ENCODE measurements at regions not wholly inside any gene's neighbourhood (a gene's known extent, or its start where the extent isn't known, plus 50 kb on each side); places are given as distances from the start of the nearest gene placed in this dataset.
"Not testable (repeated sequence)": the region's sequence is repeated elsewhere in the genome, so short reads cannot be mapped to it uniquely, and the experiment has no call there.

DNA sequence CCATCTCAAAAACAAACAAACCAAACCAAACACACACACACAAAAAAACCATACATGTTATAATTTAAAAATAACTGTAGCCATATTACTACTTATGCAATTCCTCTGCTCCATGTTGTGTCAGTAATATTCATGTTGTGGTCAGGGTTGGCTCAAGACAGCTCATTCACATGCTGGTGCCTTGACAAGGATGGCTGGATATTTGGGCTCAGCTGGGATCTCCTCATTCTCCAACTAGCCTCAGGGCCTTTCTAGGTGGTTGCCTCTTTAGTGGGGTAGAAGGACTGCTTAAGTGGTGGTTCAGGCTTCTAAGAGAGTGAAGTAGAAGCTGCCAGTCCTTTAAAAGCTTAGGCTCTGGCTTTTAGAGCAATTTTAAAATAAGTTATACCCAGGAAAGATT is 189.3 kb downstream of the ADRA2A start:
- no peak for DNase-seq (ENCODE audit: low spot score)

DNA sequence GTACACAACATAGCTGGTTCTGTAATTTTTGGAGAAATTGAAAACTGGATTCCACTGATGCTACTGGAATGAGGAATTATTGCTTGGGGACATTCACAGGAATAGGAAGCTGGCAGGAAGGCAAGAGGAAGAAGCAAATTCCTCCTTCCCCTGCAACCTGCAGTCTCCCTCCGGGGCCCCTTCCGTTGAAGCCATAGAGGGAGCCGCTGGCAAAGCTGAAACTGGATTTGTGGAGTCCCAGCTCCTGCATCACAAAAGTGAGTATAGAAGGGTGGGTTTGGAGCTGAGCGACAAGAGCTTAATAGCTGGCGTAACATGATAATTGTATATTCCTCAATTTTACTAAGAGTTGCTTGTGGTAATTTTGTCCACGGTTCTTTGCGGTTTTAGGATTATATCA is 190.8 kb downstream of the ADRA2A start:
- no peak for DNase-seq (ENCODE audit: low spot score)

- no peak for DNase-seq (ENCODE audit: low spot score)
These were observed 196.4 kb downstream of the ADRA2A start for GRCh38 chr10:111273235-111273634.

GRCh38 chr10:111273635-111274034 is 196.8 kb downstream of the ADRA2A start:
- DNase-seq (ENCODE audit: low spot score): no peak

GRCh38 chr10:111275091-111275490 is 198.3 kb downstream of the ADRA2A start:
- peak; percentile 29 for DNase-seq (ENCODE audit: low spot score)

DNA sequence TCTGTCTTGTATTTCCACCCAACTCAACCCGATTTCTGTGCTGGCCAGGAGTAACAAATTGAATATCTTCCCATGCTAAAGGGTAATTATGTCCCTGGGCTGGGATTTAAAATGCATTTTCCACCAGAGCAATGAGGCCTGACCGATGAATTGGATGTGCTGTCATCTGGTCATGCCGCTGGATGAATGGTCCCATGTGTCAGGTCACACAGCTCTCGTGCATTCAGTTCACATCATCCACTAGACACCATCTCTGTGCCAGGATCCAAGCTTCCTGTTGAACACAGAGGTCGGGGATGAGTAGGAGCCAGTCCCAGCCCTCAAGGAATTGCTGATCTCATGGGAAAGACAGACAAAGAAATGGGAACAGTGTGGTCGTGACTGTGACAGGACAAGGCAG is 200.8 kb downstream of the ADRA2A start:
- no peak for DNase-seq (ENCODE audit: low spot score)

GRCh38 chr10:111278266-111278665 is 201.4 kb downstream of the ADRA2A start:
- DNase-seq (ENCODE audit: low spot score): no peak

- peak; percentile 4 for DNase-seq (ENCODE audit: low spot score)
These were observed 204.7 kb downstream of the ADRA2A start for GRCh38 chr10:111281516-111281915.

DNA sequence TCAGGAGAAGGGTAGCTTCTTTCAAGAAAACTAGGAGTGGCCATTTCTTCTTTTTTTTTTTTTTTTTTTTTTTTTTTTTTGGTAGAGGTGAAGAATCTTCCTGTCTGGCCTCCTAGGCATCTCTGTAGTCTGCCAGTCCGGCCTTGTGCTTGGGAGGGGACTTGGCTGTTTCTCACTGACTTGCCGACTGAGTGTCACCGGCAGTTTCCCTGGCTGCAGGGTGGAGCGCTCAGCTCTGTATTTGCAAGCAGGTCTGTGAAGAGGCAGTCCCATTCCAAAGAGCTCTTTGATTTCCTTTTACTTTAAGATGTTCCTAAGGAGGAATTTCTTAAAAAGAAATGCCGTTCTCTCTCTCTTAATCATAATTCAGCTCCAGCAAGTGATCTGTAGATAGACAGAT is 212.6 kb downstream of the ADRA2A start:
- no peak for DNase-seq (ENCODE audit: low spot score)

DNA sequence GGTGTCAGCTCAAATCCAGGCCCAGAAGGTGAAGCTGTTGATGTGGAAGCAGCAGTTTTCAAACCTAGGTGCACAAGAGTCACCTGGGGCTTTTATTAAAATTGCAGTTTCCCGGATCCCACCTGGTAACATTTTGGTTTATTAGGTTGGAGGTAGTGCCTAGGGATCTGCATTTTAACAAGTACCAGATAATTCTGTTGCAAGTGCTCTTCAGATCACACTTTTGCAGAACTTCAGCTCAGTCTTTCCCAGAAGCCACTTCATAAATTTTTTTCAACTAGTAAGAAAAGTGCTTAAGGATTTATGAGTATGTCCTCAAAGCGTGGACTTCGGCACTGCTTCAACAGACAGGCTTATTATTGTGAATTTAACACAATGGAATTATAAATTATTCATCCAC is 213.8 kb downstream of the ADRA2A start:
- no peak for DNase-seq (ENCODE audit: low spot score)

DNA sequence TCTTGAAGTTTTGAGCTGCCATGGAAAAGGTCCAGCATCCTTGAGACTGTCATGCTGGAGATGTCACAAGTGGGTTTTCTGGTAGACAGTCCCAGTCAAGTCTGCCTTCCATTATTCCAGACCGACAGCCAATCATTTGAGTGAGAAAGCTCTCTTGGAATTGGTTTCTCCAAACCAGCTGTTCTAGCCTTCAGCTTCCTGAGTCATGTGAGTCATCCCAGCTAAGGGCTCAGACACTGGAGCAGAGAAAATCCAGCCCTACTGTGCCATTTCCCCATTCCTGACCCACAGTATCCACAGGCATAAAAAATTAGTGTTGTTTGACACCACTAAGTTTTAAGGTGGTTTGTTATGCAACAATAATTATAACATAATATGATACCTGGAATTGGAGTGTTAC is 219.0 kb downstream of the ADRA2A start:
- no peak for DNase-seq (ENCODE audit: low spot score)

- no peak for DNase-seq (ENCODE audit: low spot score)
These were observed 220.6 kb downstream of the ADRA2A start for GRCh38 chr10:111297351-111297848.

GRCh38 chr10:111298031-111298430 is 221.2 kb downstream of the ADRA2A start:
- DNase-seq (ENCODE audit: low spot score): no peak

- no peak for DNase-seq (ENCODE audit: low spot score)
These were observed 222.2 kb downstream of the ADRA2A start for GRCh38 chr10:111299037-111299436.

GRCh38 chr10:111303887-111304286 is 227.1 kb downstream of the ADRA2A start:
- no peak for DNase-seq (ENCODE audit: low spot score)

DNA sequence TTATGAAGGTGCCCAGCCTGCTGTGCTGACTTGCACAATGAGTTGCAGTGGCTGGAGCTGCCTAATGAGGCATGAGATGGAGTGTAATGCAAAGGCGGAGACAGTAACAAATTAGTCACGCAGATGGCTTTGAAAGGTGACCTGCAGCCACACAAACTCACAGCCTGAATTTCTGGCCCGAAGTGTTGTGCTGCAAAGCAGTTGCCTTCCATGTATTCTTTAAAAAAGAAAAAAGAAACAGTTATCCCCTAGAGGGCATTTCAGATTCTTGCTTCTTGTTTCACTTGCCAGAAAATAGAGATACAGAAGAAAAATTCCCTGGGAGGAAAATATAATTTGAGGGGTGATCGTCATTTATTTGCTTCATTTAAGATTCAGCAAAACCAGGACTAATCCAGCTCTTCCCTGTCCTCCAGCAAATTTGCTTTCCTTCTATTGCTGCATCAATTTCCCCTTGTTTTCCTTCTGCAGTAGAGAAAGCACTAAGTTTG is 239.9 kb downstream of the ADRA2A start:
- DNase-seq (ENCODE audit: low spot score): no peak

- DNase-seq (ENCODE audit: low spot score): no peak
These were observed 243.0 kb downstream of the ADRA2A start for GRCh38 chr10:111319866-111320265.

DNA sequence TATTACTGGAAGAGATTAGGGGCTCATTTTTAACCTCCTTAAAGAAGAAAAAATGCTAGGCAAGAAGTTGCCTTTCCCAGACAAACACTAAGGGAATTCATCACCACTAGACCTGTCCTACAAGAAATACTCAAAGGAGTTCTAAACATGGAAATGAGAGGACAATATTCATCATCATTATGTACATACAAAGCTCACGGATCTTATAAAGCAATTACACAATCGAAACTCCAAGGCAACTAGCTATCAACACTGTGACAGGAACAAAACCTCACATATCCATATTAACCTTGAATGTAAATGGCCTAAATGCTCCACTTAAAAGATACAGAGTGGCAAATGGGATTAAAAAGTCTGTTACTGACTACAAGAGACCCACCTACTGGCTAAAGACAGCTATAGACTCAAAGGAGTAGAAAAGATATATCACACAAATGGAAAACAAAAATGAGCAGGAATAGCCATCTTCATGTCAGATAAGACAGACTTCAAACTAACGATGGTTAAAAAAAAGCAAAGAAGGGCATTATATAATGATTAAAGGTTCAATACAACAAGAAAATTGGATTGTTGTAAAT is 246.6 kb downstream of the ADRA2A start:
- peak; percentile 54 for DNase-seq (ENCODE audit: low spot score)

DNA sequence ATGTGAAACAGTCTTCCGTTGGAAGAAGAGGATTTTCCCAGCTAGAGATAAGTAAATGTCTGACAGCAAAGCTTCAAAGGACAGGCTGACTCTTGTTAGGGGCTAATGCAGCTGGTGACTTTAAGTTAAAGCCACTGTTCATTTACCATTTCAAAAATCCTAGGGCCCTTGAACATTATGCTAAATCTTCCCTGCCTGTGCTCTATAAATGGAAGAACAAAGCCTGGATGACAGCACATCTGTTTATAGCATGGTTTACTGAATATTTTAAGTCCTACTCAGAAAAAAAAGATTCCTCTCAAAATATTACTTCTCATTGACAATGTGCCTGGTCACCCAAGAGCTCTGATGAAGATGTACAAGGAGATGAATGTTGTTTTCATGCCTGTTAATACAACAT is 255.3 kb downstream of the ADRA2A start:
- not testable (repeated sequence) for DNase-seq (ENCODE audit: low spot score)

DNA sequence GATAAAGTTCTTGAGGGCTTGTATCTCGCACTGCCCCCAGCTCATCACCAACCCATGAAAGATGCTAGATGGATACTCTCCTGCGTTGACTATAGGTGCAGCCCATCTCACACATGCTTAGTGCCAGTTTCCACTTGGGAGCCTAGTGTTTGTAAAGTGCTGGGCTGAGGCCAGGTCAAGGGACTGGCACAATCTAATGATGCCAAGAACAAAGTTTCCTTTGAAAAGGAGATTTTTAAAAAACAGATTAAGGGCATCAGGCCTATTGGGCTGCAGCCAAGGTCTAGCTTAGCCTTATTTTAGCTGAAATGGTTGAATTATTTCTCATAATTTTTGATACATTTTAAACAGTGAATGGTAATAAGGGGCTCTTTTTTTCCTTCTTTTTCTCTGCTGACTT is 259.0 kb downstream of the ADRA2A start:
- DNase-seq (ENCODE audit: low spot score): no peak

GRCh38 chr10:111338035-111338434 is 261.2 kb downstream of the ADRA2A start:
- no peak for DNase-seq (ENCODE audit: low spot score)

GRCh38 chr10:111338805-111339204 is 262.0 kb downstream of the ADRA2A start:
- no peak for DNase-seq (ENCODE audit: low spot score)

DNA sequence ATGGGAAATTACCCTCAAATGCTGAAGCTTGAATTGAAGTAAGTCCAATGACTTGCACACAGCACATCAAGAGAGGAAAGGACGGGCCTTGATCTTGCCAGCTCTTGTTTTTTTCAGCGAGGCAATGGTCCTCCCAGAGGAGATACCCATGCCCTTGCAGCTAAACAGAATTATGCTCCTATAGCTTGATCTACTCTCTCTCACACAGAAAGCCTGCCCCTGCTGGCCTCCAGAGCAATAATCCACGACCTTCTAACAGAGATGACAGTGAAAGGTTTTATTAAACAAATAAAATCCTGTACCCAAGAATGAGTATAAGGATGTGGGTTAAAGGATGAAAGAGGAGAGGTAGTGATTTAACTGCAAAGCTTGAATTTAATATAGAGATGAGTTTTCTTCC is 268.0 kb downstream of the ADRA2A start:
- peak; percentile 44 for DNase-seq (ENCODE audit: low spot score)

- no peak for DNase-seq (ENCODE audit: low spot score)
These were observed 270.7 kb downstream of the ADRA2A start for GRCh38 chr10:111347386-111348013.

All from RKO (cell line).